Endothelial cell of umbilical vein (primary cell): ENCODE measurements at regions not wholly inside any gene's neighbourhood (a gene's known extent, or its start where the extent isn't known, plus 50 kb on each side); places are given as distances from the start of the nearest gene placed in this dataset.

Experiments
- EZH2 ChIP-seq: IDR thresholded peaks from 2 replicates; pipeline ENCODE4 v1.6.1; 2012; ENCODE audit warnings: borderline replicate concordance, low read depth, mild to moderate bottlenecking, moderate library complexity, low read length, inconsistent platforms; ENCODE audit not compliant: severe bottlenecking
- JUN ChIP-seq: IDR thresholded peaks from 2 replicates; pipeline ENCODE4 v1.6.1; 2011; ENCODE audit warnings: borderline replicate concordance, low read depth; ENCODE audit not compliant: insufficient read length, insufficient read depth
- MYC ChIP-seq: IDR thresholded peaks from one replicate; pipeline ENCODE4 v1.6.1; 2011; ENCODE audit warnings: mild to moderate bottlenecking, low read depth, low read length
- POLR2A ChIP-seq: IDR thresholded peaks from 2 replicates; pipeline ENCODE4 v1.6.1; 2012; ENCODE audit warnings: low read depth, mild to moderate bottlenecking, control low read depth, low read length
- POLR2AphosphoS5 ChIP-seq: IDR thresholded peaks from 2 replicates; pipeline ENCODE4 v1.6.1; 2012; ENCODE audit warnings: low read depth, mild to moderate bottlenecking, control low read depth, low read length, moderate library complexity; ENCODE audit not compliant: insufficient read depth
- TF ChIP-seq, protein P1 (sequence below): IDR thresholded peaks from 2 replicates; pipeline ENCODE4 v1.6.1; 2011; ENCODE audit not compliant: insufficient read depth, insufficient read length
- TF ChIP-seq, protein P2 (sequence below), 2 donors: IDR thresholded peaks; 1 replicate in 1 of 2; 2 replicates in 1 of 2; pipeline ENCODE4 v1.5.1; 2011; ENCODE audit warnings: low read length in 2 of 2, mild to moderate bottlenecking in 2 of 2, moderate library complexity in 2 of 2, control low read depth in 1 of 2, inconsistent platforms in 1 of 2, low read depth in 1 of 2; ENCODE audit not compliant: insufficient read depth in 1 of 2; ENCODE audit errors: extremely low read depth in 1 of 2

DNA sequence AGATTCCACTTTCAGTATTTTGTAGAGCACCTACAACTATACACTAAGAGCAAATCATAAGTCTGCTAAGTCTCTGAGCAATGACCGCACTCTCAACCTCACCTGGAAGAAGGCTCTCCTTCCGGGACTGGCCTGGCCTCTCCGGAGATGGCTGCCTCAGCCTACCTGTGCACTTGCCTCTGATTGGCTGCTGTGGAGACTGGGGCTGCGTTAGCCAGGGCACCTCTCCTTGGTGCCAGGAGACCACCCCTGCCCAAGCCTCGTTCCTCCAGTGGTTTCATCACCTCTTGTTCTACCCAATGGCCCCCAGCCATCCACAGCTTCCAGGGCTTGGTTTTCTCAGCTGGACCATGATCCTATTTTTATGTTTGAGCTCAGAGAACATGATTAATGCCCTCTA is 64.7 kb upstream of the JDP2 start:
- TF ChIP-seq, protein P1, sequence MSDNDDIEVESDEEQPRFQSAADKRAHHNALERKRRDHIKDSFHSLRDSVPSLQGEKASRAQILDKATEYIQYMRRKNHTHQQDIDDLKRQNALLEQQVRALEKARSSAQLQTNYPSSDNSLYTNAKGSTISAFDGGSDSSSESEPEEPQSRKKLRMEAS: no peak
- TF ChIP-seq EZH2: no peak
- TF ChIP-seq, protein P2, sequence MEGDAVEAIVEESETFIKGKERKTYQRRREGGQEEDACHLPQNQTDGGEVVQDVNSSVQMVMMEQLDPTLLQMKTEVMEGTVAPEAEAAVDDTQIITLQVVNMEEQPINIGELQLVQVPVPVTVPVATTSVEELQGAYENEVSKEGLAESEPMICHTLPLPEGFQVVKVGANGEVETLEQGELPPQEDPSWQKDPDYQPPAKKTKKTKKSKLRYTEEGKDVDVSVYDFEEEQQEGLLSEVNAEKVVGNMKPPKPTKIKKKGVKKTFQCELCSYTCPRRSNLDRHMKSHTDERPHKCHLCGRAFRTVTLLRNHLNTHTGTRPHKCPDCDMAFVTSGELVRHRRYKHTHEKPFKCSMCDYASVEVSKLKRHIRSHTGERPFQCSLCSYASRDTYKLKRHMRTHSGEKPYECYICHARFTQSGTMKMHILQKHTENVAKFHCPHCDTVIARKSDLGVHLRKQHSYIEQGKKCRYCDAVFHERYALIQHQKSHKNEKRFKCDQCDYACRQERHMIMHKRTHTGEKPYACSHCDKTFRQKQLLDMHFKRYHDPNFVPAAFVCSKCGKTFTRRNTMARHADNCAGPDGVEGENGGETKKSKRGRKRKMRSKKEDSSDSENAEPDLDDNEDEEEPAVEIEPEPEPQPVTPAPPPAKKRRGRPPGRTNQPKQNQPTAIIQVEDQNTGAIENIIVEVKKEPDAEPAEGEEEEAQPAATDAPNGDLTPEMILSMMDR (IDR thresholded peaks at IDR 0.05; ENCODE audit: extremely low read depth in 1 of 2, insufficient read depth in 1 of 2, low read depth in 1 of 2, low read length in 2 of 2): no peak
- TF ChIP-seq POLR2A: no peak
- no peak for TF ChIP-seq POLR2AphosphoS5
- TF ChIP-seq MYC: no peak
- TF ChIP-seq JUN: no peak
